Stomach (tissue), 8 donors: ENCODE measurements at regions not wholly inside any gene's neighbourhood (a gene's known extent, or its start where the extent isn't known, plus 50 kb on each side); places are given as distances from the start of the nearest gene placed in this dataset.
A peak's percentile ranks its signal among the peaks of the same experiment; 100 is the strongest.

ENCODE experiments used
- DNase-seq, 2 donors: peaks; one replicate each; pipeline versions ENCODE4 v3.0.0 to v3.0.0-alpha.2; 2013 to 2019
- H3K27ac ChIP-seq, 5 donors: fragments of 200-600 bp in 4 of 5; sonication (generic) in 4 of 5; one replicate each; pipeline ENCODE4 v1.5.1; 2013 to 2019; ENCODE audit warnings: mild to moderate bottlenecking in 1 of 5, moderate library complexity in 1 of 5
- H3K27me3 ChIP-seq, 3 donors: fragments of 200-600 bp; sonication (generic); one replicate each; pipeline ENCODE4 v1.5.1; 2017 to 2019; ENCODE audit warnings: mixed run types in 1 of 3
- H3K36me3 ChIP-seq, 4 donors: fragments of 200-600 bp; sonication (generic); 1 replicate in 3 of 4; 2 replicates in 1 of 4; pipeline ENCODE4 v1.5.1; 2016 to 2019
- H3K4me1 ChIP-seq, 4 donors: fragments of 200-600 bp; sonication (generic); one replicate each; pipeline ENCODE4 v1.5.1; 2016 to 2019
- H3K4me3 ChIP-seq, 4 donors: fragments of 200-600 bp; sonication (generic) in 3 of 4; one replicate each; pipeline ENCODE4 v1.5.1; 2016 to 2019; ENCODE audit warnings: mild to moderate bottlenecking in 1 of 4
- H3K9me3 ChIP-seq, 4 donors: fragments of 200-600 bp; sonication (generic); one replicate each; pipeline ENCODE4 v1.5.1; 2016 to 2019
- EP300 ChIP-seq: sonication (generic); formaldehyde crosslinking; IDR thresholded peaks from one replicate; pipeline ENCODE4 v1.6.1; 2017; ENCODE audit warnings: antibody characterized with exemption
- POLR2A ChIP-seq, 4 donors: fragments of 450-650 bp; IDR thresholded peaks; one replicate each; pipeline ENCODE4 v1.6.1; 2016; ENCODE audit warnings: antibody characterized with exemption in 4 of 4, control low read depth in 2 of 4, mild to moderate bottlenecking in 1 of 4, moderate library complexity in 1 of 4
- POLR2AphosphoS5 ChIP-seq, 3 donors: sonication (generic); formaldehyde crosslinking; IDR thresholded peaks; one replicate each; pipeline ENCODE4 v1.6.1; 2016; ENCODE audit warnings: antibody characterized with exemption in 3 of 3
- WGBS, 5 donors: extraction: QIAGEN DNeasy Blood & Tissue Kit in 3 of 5; methylation state at CpG; one replicate each; pipeline versions ENCODE4 v1.1.5 to v1.1.7; 2013 to 2018; 5-methylcytosine and 5-hydroxymethylcytosine counted together
- intact Hi-C: fragments of 100-400 bp; cut with DNase I; formaldehyde crosslinking; loops from one replicate; pipeline ENCODE4 v1.15.1; 2023; ENCODE audit warnings: low total_unique reads
- TF ChIP-seq, protein P1 (sequence below), 7 experiments: fragments of 450-650 bp in 4 of 7; fragments of 200-600 bp in 3 of 7; sonication (generic) in 3 of 7; IDR thresholded peaks; one replicate each; pipeline ENCODE4 v1.5.1; 2016 to 2019; ENCODE audit warnings: antibody characterized with exemption in 7 of 7, control low read depth in 2 of 7, mild to moderate bottlenecking in 1 of 7
- donor health status: healthy with polysubstance abuse.
- donor health status: Bipolar disorder and iron deficiency.
- donor health status: healthy.

DNA sequence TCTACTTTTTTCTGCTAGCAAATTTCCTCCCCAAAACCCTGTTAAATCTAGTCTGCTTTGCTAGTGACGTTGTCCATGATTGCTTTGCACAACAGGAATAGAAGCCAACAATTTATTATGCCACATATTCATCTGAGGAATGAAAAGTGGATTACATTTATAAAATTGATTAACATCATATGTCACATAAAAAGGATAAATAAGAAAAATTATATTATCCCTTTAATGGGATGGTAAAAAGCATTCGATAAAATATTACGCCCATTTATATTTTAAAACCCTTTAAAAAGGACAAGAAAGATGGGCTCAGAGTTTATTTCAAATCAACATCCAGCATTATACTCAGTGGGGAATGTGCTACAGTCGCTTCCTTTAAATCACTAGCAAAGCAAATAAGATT is 991.7 kb downstream of the DIAPH3 start:
- no peaks in the 10 kb centered on the region for H3K9me3 ChIP-seq
- H3K27me3 ChIP-seq: no peaks in the 10 kb centered on the region
- DNase-seq: no peak
- no peak overlapping the region for H3K27ac ChIP-seq
- intact Hi-C loops: no loop called here
- 65 to 79% (median 72%) methylated on average over 4 of the region's 4 CpGs for WGBS, 5 donors
- H3K4me1 ChIP-seq: no peaks in the 10 kb centered on the region
- H3K36me3 ChIP-seq: no peaks in the 10 kb centered on the region
- no peak overlapping the region for H3K4me3 ChIP-seq
- TF ChIP-seq POLR2A (IDR thresholded peaks at IDR 0.05): no peak
- no peak for TF ChIP-seq POLR2AphosphoS5 (IDR thresholded peaks at IDR 0.05)
- TF ChIP-seq, protein P1, sequence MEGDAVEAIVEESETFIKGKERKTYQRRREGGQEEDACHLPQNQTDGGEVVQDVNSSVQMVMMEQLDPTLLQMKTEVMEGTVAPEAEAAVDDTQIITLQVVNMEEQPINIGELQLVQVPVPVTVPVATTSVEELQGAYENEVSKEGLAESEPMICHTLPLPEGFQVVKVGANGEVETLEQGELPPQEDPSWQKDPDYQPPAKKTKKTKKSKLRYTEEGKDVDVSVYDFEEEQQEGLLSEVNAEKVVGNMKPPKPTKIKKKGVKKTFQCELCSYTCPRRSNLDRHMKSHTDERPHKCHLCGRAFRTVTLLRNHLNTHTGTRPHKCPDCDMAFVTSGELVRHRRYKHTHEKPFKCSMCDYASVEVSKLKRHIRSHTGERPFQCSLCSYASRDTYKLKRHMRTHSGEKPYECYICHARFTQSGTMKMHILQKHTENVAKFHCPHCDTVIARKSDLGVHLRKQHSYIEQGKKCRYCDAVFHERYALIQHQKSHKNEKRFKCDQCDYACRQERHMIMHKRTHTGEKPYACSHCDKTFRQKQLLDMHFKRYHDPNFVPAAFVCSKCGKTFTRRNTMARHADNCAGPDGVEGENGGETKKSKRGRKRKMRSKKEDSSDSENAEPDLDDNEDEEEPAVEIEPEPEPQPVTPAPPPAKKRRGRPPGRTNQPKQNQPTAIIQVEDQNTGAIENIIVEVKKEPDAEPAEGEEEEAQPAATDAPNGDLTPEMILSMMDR (IDR thresholded peaks at IDR 0.05): no peak
- TF ChIP-seq EP300: no peak

DNA sequence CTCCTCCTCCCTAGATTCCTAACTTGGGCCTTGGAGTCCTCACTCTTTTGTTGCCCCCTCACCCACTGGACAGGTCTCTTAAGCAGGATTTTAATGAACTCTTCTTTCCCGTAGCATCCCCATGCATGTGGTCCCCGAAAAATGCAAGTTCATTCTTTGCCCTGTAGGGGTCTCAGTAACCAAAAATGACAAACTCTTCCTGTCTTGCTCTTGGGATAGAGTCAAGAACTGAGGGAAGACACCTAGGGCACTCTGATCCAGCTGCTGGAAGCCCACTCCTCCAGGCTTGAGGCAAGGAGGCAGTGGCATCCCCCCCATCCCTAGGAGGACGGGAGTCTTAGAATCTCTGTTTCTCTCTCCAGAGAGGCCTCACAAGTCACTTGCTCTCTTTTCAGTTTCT is 987.0 kb downstream of the DIAPH3 start:
- H3K4me1 ChIP-seq: no peaks in the 10 kb centered on the region
- intact Hi-C loops: no loop called here

DNA sequence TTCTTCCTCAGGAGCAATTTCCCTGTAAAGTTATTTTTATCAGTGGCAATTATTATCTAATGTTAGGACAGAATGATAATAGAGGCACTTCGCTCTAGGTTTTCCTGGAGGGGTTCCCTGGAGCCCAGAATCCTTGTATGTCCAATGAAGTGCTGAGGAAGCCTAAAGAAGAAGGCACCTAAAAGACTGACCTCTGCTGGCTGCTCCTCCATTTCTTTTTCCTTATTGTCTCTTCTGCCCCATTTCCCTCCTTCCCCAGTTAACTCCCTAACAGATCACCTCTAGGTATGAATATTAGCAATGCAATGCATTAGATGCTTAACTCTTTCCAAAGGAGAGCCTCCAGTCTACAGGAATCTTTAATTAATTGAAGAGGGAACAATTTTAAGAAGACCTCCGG is 985.4 kb downstream of the DIAPH3 start:
- Histone ChIP-seq H3K4me3 (no peak overlapping the region), H3K27me3 (no peaks in the 10 kb centered on the region), H3K36me3 (no peaks in the 10 kb centered on the region), H3K9me3 (no peaks in the 10 kb centered on the region), H3K27ac (no peak overlapping the region), H3K4me1 (no peaks in the 10 kb centered on the region)
- TF ChIP-seq POLR2A (IDR thresholded peaks at IDR 0.05) (no peak), EP300 (no peak), POLR2AphosphoS5 (IDR thresholded peaks at IDR 0.05) (no peak)
- TF ChIP-seq, protein P1 (IDR thresholded peaks at IDR 0.05): no peak
- no peak for DNase-seq
- intact Hi-C loops: no loop called here
- WGBS, 5 donors: 78 to 83% (median 82%) methylated on average over 2 of the region's 2 CpGs

More for the DNA sequence above, 987.0 kb downstream of the DIAPH3 start:
- DNase-seq: no peak
- Histone ChIP-seq H3K36me3 (no peaks in the 10 kb centered on the region), H3K27ac (no peak overlapping the region), H3K4me3 (no peak overlapping the region), H3K27me3 (no peaks in the 10 kb centered on the region), H3K9me3 (no peaks in the 10 kb centered on the region)
- no peak for TF ChIP-seq POLR2A (IDR thresholded peaks at IDR 0.05)
- TF ChIP-seq, protein P1 (IDR thresholded peaks at IDR 0.05): peak in 1 of 7 experiments; percentile 7
- WGBS, 5 donors: 84 to 94% (median 90%) methylated on average over 3 of the region's 3 CpGs

DNA sequence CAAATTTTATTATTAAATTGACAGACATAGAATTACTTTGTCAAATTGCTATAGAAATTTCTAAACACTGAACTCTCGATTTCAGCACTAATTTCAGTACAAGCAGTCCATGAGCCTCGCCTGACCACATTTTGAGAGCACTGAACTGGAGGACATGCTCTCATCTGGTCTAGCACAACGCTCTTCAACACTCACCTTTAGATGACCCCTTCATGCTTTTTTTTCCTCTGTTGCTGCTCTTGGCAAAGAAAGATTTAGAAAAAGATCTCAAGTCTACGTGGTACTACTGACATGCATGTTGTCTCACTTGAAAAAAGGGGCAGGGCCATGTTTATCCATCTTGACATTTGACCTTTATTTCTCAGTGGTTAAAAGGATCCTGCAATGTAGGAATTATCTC is 981.5 kb downstream of the DIAPH3 start:
- WGBS, 5 donors: 62 to 69% (median 65%) methylated on average over 4 of the region's 4 CpGs
- Histone ChIP-seq H3K4me3 (no peak overlapping the region), H3K27ac (no peak overlapping the region), H3K36me3 (no peaks in the 10 kb centered on the region), H3K9me3 (no peaks in the 10 kb centered on the region), H3K27me3 (no peaks in the 10 kb centered on the region), H3K4me1 (no peaks in the 10 kb centered on the region)
- TF ChIP-seq, protein P1 (IDR thresholded peaks at IDR 0.05): no peak
- TF ChIP-seq POLR2AphosphoS5 (IDR thresholded peaks at IDR 0.05): no peak
- no peak for TF ChIP-seq POLR2A (IDR thresholded peaks at IDR 0.05)
- TF ChIP-seq EP300: no peak
- intact Hi-C loops: no loop called here
- DNase-seq: no peak
